A673 (cell line): ENCODE measurements at regions not wholly inside any gene's neighbourhood (a gene's known extent, or its start where the extent isn't known, plus 50 kb on each side); places are given as distances from the start of the nearest gene placed in this dataset.

ENCODE experiments used
- CTCF ChIP-seq: fragments of 300-800, 200-600 bp; sonication (generic); conservative IDR thresholded peaks from 2 replicates; pipeline ENCODE4 v1.5.1; 2017; ENCODE audit warnings: low read depth, mild to moderate bottlenecking, antibody characterized with exemption, low read length, moderate library complexity, mixed read lengths
- EZH2 ChIP-seq: fragments of 200-600 bp; sonication (generic); IDR thresholded peaks from 2 replicates; pipeline ENCODE4 v1.6.1; 2017; ENCODE audit warnings: borderline replicate concordance, low read depth, mild to moderate bottlenecking, mixed read lengths, antibody characterized with exemption, low read length; ENCODE audit not compliant: poor library complexity, severe bottlenecking

DNA sequence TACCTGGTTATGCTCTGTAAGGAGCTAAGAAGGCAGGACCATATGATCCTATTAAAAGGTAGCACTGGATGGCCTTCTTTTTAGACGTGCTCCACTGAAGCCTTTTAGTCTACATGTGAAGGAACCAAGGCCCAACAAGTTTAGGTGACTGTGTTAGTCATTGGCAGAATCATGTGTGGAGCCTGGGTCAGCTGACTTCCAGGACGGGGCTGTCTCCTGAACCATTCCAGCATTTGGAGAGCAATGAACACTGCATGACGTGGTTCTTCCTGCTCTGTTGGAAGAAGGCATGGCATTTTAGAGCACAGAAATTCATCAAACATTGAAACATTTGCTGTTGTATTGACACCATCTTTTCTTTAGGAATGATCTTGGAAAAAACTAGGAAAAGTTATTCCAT is 87.8 kb upstream of the TIAM2 start:
- TF ChIP-seq CTCF (no peak), EZH2 (no peak)
